ENCODE measurements at regions not wholly inside any gene's neighbourhood (a gene's known extent, or its start where the extent isn't known, plus 50 kb on each side); places are given as distances from the start of the nearest gene placed in this dataset.

DNA sequence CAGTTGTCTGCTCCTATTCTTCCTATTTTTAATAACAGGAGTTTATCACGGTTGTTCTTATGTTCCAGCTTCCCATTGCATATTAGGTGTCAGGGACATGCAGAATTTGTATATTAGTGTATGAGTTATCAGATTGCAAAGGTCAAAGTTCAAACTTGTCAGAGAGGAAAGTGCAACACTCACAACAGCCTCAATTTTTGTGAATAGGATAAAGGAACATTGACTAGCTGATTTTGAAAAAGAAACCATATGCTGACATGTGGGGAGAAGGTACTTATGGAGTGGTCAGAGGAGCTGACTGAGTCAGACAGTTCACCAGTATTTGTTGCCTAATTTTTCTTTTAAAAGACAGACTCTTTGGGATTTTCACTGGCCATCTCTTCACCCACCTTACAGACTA lies 222.1 kb downstream of the C12orf50 start:
- Histone ChIP-seq H3K56ac (ENCODE audit: insufficient read length, low read depth, low read length) (no peak overlapping the region), H3K23ac (ENCODE audit: insufficient read length, low read depth, low read length) (no peak overlapping the region), H3K4me1 (ENCODE audit: insufficient read depth, low read length) (no peaks in the 10 kb centered on the region), H3K9ac (ENCODE audit: extremely low read depth, insufficient read length, low read length) (no peak overlapping the region), H2BK120ac (ENCODE audit: low read depth, low read length, poor library complexity, severe bottlenecking) (no peak overlapping the region), H3K4me2 (ENCODE audit: insufficient read depth, insufficient read length, low read length) (no peak overlapping the region), H3K14ac (ENCODE audit: insufficient read depth, low read length) (no peak overlapping the region), H2BK15ac (ENCODE audit: low read depth, low read length) (no peak overlapping the region), H3T11ph (ENCODE audit: low read length) (no peak overlapping the region), H4K91ac (ENCODE audit: insufficient read length, low read depth, low read length) (no peak overlapping the region), H3K79me2 (ENCODE audit: insufficient read depth, low read length) (no peaks in the 10 kb centered on the region), H4K8ac (replicated peaks; ENCODE audit: insufficient read length, low read depth, low read length) (no peak overlapping the region), H2AFZ (ENCODE audit: low read length) (no peak overlapping the region), H3K79me1 (ENCODE audit: insufficient read depth, low read depth, low read length, poor library complexity, severe bottlenecking) (no peaks in the 10 kb centered on the region), H4K20me1 (ENCODE audit: control insufficient read depth, insufficient read depth, insufficient read length) (no peaks in the 10 kb centered on the region), H3K23me2 (ENCODE audit: insufficient read length, low read depth, low read length, poor library complexity, severe bottlenecking) (no peaks in the 10 kb centered on the region), H3K9me3 (ENCODE audit: control insufficient read depth, low read depth, low read length) (no peaks in the 10 kb centered on the region), H3K4ac (ENCODE audit: low read depth, low read length) (no peak overlapping the region), H3K27ac (ENCODE audit: insufficient read length, low read depth, low read length) (no peak overlapping the region), H3K27me3 (ENCODE audit: insufficient read depth, low read length) (no peaks in the 10 kb centered on the region), H2AK5ac (ENCODE audit: insufficient read length, low read length) (no peak overlapping the region), H3K18ac (ENCODE audit: insufficient read length, low read depth, low read length) (no peak overlapping the region), H2BK5ac (ENCODE audit: insufficient read length, low read length) (no peak overlapping the region), H2BK12ac (ENCODE audit: insufficient read length, low read depth, low read length) (no peak overlapping the region), H4K5ac (ENCODE audit: insufficient read length, low read depth, low read length) (no peak overlapping the region), H2BK20ac (ENCODE audit: low read depth, low read length, poor library complexity, severe bottlenecking) (no peak overlapping the region)
- Mint-ChIP-seq H3K27me3 (ENCODE audit: low read depth) (no peaks in the 10 kb centered on the region), H3K27ac (no peak overlapping the region; a peak in 1 of 7 replicates), H3K4me1 (peaks cover 5 to 6% of the 10 kb centered on the region in 2 experiments; a peak in 2 of 4 replicates), H3K9me3 (no peaks in the 10 kb centered on the region), H3K36me3 (ENCODE audit: insufficient read depth in 1 of 3, low read depth in 3 of 3) (no peaks in the 10 kb centered on the region), H3K4me3 (no peak overlapping the region)
- no CpG with 5 or more reads among the region's 1 CpG for WGBS (ENCODE audit: extremely low coverage, insufficient read length, low lambda C conversion rate)
- TF ChIP-seq, protein P1, sequence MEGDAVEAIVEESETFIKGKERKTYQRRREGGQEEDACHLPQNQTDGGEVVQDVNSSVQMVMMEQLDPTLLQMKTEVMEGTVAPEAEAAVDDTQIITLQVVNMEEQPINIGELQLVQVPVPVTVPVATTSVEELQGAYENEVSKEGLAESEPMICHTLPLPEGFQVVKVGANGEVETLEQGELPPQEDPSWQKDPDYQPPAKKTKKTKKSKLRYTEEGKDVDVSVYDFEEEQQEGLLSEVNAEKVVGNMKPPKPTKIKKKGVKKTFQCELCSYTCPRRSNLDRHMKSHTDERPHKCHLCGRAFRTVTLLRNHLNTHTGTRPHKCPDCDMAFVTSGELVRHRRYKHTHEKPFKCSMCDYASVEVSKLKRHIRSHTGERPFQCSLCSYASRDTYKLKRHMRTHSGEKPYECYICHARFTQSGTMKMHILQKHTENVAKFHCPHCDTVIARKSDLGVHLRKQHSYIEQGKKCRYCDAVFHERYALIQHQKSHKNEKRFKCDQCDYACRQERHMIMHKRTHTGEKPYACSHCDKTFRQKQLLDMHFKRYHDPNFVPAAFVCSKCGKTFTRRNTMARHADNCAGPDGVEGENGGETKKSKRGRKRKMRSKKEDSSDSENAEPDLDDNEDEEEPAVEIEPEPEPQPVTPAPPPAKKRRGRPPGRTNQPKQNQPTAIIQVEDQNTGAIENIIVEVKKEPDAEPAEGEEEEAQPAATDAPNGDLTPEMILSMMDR (conservative IDR thresholded peaks at IDR 0.05): no peak
- no peak for DNase-seq
